ENCODE measurements at regions not wholly inside any gene's neighbourhood (a gene's known extent, or its start where the extent isn't known, plus 50 kb on each side); places are given as distances from the start of the nearest gene placed in this dataset.
"Not testable (repeated sequence)": the region's sequence is repeated elsewhere in the genome, so short reads cannot be mapped to it uniquely, and the experiment has no call there.

DNA sequence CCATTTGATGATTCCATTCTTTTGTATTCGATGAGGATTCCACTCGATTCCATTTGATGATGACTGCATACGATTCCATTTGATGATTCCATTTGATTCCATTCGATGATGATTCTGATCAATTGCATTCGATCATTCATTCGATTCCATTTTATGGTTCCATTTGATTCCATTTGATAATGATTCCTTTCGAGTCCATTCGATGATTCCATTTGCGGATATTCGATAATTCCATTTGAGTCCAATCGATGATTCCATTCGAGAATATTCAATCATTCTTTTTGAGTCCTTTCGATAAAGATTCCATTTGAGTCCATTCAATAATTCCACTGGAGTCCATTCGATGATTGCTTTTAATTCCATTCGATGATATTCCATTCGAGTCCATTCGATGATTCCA, 239.1 kb downstream of the SHCBP1 start:
- H3K27ac ChIP-seq; H3K4me3 ChIP-seq; H3K4me1 ChIP-seq; DNase-seq (ENCODE audit: low spot score in 2 of 2); H3K27me3 ChIP-seq; H3K36me3 ChIP-seq; H3K9me3 ChIP-seq: not testable (repeated sequence)
- 92% methylated on average over 17 of the region's 17 CpGs for WGBS

DNA sequence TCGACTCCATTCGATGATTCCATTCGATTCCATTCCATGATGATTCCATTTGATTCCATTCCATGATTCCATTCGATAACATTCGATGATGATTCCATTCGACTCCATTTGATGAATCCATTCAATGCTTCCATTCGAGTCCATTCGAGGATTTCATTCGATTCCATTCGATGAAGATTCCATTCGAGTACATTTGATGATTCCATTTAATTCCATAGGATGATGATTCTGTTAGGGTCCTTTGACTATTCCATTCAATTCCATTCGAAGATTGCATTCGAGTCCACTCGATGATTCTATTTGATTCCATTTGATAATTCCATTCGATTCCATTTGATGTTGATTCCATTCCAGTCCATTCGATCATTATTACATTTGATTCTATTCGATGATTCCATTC, 239.8 kb downstream of the SHCBP1 start:
- not testable (repeated sequence) for DNase-seq (ENCODE audit: low spot score in 2 of 2); H3K27me3 ChIP-seq; H3K4me3 ChIP-seq; H3K36me3 ChIP-seq; H3K27ac ChIP-seq; H3K9me3 ChIP-seq; H3K4me1 ChIP-seq
- WGBS: 85% methylated on average over 17 of the region's 17 CpGs

Data from suprapubic skin (tissue), 4 donors.